IMR-90 (cell line): ENCODE measurements at regions not wholly inside any gene's neighbourhood (a gene's known extent, or its start where the extent isn't known, plus 50 kb on each side); places are given as distances from the start of the nearest gene placed in this dataset.

Experiments
- ATAC-seq: fragments of 200-7000 bp; cut with Tn5 transposase; 2 replicates; pipeline ENCODE4 v1.9.1; 2020; ENCODE audit warnings: low read depth, mild to moderate bottlenecking, moderate library complexity
- BruUV-seq: library from RNA; stranded (reverse); fragments of 400-500 nt; replicated peaks from 2 replicates; lab custom pipeline; 2021; lab: Mats Ljungman, UMichigan
- CTCF ChIA-PET: fragments of 300-600 bp; formaldehyde crosslinking; extraction: SDS; loops from one replicate; lab custom pipeline; 2021; ENCODE audit warnings: antibody characterized with exemption; lab: Yijun Ruan, JAX
- POLR2A ChIA-PET: fragments of 300-600 bp; sonication (Branson Sonifier 250); formaldehyde crosslinking; loops from one replicate; lab custom pipeline; 2022; ENCODE audit warnings: antibody characterized with exemption; ENCODE audit not compliant: unreplicated experiment; lab: Charles Lee
- DNase-seq: peaks from one replicate; pipeline ENCODE4 v3.0.0; 2013
- H2AFZ ChIP-seq: replicated peaks from 2 replicates; pipeline ENCODE3; 2013; ENCODE audit warnings: low read length, mild to moderate bottlenecking; ENCODE audit not compliant: poor library complexity
- H2AK5ac ChIP-seq: 2 replicates; pipeline ENCODE4 v1.6.1; 2013; ENCODE audit warnings: low read depth, low read length, inconsistent platforms
- H2AK9ac ChIP-seq: replicated peaks from 2 replicates; pipeline ENCODE3; 2013; ENCODE audit warnings: mild to moderate bottlenecking, low read depth, low read length, moderate library complexity; ENCODE audit not compliant: poor library complexity
- H2BK120ac ChIP-seq: 2 replicates; pipeline ENCODE4 v1.6.1; 2013; ENCODE audit warnings: low read depth, low read length, inconsistent platforms
- H2BK15ac ChIP-seq: 3 replicates; pipeline ENCODE4 v1.6.1; 2013; ENCODE audit warnings: low read depth, low read length, inconsistent platforms
- H2BK20ac ChIP-seq: 2 replicates; pipeline ENCODE4 v1.6.1; 2013; ENCODE audit warnings: low read depth, mild to moderate bottlenecking, inconsistent platforms, low read length, moderate library complexity
- H2BK5ac ChIP-seq: 2 replicates; pipeline ENCODE4 v1.6.1; 2013; ENCODE audit warnings: mild to moderate bottlenecking, low read depth, low read length, inconsistent platforms; ENCODE audit not compliant: poor library complexity, severe bottlenecking
- H3K14ac ChIP-seq: replicated peaks from 2 replicates; pipeline ENCODE4 v1.6.1; 2013; ENCODE audit warnings: low read depth, low read length, inconsistent platforms
- H3K18ac ChIP-seq: 2 replicates; pipeline ENCODE4 v1.6.1; 2013; ENCODE audit warnings: low read depth, low read length, control low read depth
- H3K23ac ChIP-seq: 2 replicates; pipeline ENCODE4 v1.6.1; 2013; ENCODE audit warnings: low read depth, low read length, inconsistent platforms
- H3K27ac ChIP-seq: 2 replicates; pipeline ENCODE4 v1.5.1; 2013; ENCODE audit warnings: mild to moderate bottlenecking, control low read depth, low read length; ENCODE audit not compliant: insufficient read depth
- H3K27me3 ChIP-seq: 2 replicates; pipeline ENCODE4 v1.6.1; 2013; ENCODE audit warnings: low read length; ENCODE audit not compliant: control insufficient read depth, insufficient read depth
- H3K36me3 ChIP-seq: 2 replicates; pipeline ENCODE4 v1.6.1; 2013; ENCODE audit warnings: low read length, mixed read lengths; ENCODE audit not compliant: control insufficient read depth, insufficient read depth
- H3K4ac ChIP-seq: 2 replicates; pipeline ENCODE4 v1.6.1; 2013; ENCODE audit warnings: low read depth, low read length, inconsistent platforms
- H3K4me1 ChIP-seq: 2 replicates; pipeline ENCODE4 v1.6.1; 2013; ENCODE audit warnings: low read length, mixed read lengths; ENCODE audit not compliant: control insufficient read depth, insufficient read depth
- H3K4me2 ChIP-seq: 2 replicates; pipeline ENCODE4 v1.6.1; 2013; ENCODE audit warnings: low read depth, mild to moderate bottlenecking, control low read depth, low read length, moderate library complexity
- H3K4me3 ChIP-seq: 2 replicates; pipeline ENCODE4 v1.5.1; 2013; ENCODE audit warnings: low read depth, mild to moderate bottlenecking, control low read depth, low read length, moderate library complexity; ENCODE audit not compliant: insufficient read depth
- H3K56ac ChIP-seq: 2 replicates; pipeline ENCODE4 v1.6.1; 2013; ENCODE audit warnings: low read length, inconsistent platforms; ENCODE audit not compliant: insufficient read depth; ENCODE audit errors: extremely low read depth
- H3K79me1 ChIP-seq, 2 experiments: 2 replicates each; pipeline ENCODE4 v1.6.1; 2013; ENCODE audit warnings: low read length in 2 of 2, inconsistent platforms in 1 of 2, low read depth in 1 of 2
- H3K9ac ChIP-seq: 2 replicates; pipeline ENCODE4 v1.6.1; 2013; ENCODE audit warnings: low read depth, low read length, control low read depth
- H3K9me1 ChIP-seq: 2 replicates; pipeline ENCODE4 v1.6.1; 2013; ENCODE audit warnings: low read length, inconsistent platforms; ENCODE audit not compliant: insufficient read depth
- H3K9me3 ChIP-seq: 2 replicates; pipeline ENCODE4 v1.6.1; 2013; ENCODE audit warnings: low read length; ENCODE audit not compliant: control insufficient read depth, insufficient read depth
- H4K20me1 ChIP-seq: 2 replicates; pipeline ENCODE4 v1.6.1; 2013; ENCODE audit warnings: low read length, inconsistent platforms; ENCODE audit not compliant: insufficient read depth
- H4K5ac ChIP-seq: 2 replicates; pipeline ENCODE4 v1.6.1; 2013; ENCODE audit warnings: mild to moderate bottlenecking, low read depth, low read length, control low read depth
- H4K8ac ChIP-seq, 2 experiments: 2 replicates each; pipeline ENCODE4 v1.6.1; 2013; ENCODE audit warnings: low read depth in 2 of 2, low read length in 2 of 2, control low read depth in 1 of 2, inconsistent platforms in 1 of 2
- H4K91ac ChIP-seq: 2 replicates; pipeline ENCODE4 v1.6.1; 2013; ENCODE audit warnings: low read depth, low read length, inconsistent platforms; ENCODE audit not compliant: insufficient read depth
- MXI1 ChIP-seq: IDR thresholded peaks from 2 replicates; pipeline ENCODE4 v1.6.1; 2012; ENCODE audit warnings: low read depth, mild to moderate bottlenecking, low read length, moderate library complexity, borderline replicate concordance
- POLR2A ChIP-seq: IDR thresholded peaks from 2 replicates; pipeline ENCODE4 v1.6.1; 2012; ENCODE audit warnings: mild to moderate bottlenecking, low read depth, low read length
- SMC3 ChIP-seq: fragments of 150-350 bp; IDR thresholded peaks from 2 replicates; pipeline ENCODE4 v1.6.1; 2016; ENCODE audit warnings: low read depth, mild to moderate bottlenecking, antibody characterized with exemption, low read length, moderate library complexity
- WGBS, 2 experiments: methylation state at CpG; one replicate each; pipeline versions ENCODE4 v1.1.5 to v1.1.7; 2013; ENCODE audit warnings: missing lambda C conversion rate in 2 of 2; ENCODE audit not compliant: insufficient read length in 1 of 2; ENCODE audit errors: extremely low coverage in 2 of 2; 5-methylcytosine and 5-hydroxymethylcytosine counted together
- dilution Hi-C: fragments of 300-500 bp; cut with HindIII; formaldehyde crosslinking; loops from one replicate; pipeline ENCODE4 v1.14.3; 2018; ENCODE audit warnings: low sequenced_read_pairs; ENCODE audit not compliant: unreplicated experiment
- in situ Hi-C: fragments of 300-500 bp; cut with MboI; formaldehyde crosslinking; loops from 3 replicates; pipeline ENCODE4 v1.14.3; 2019; ENCODE audit warnings: low sequenced_read_pairs, inconsistent platforms, mixed read lengths
- intact Hi-C: fragments of 100-400 bp; cut with micrococcal nuclease; formaldehyde crosslinking; loops from 2 replicates; pipeline ENCODE4 v1.10.0; 2022

DNA sequence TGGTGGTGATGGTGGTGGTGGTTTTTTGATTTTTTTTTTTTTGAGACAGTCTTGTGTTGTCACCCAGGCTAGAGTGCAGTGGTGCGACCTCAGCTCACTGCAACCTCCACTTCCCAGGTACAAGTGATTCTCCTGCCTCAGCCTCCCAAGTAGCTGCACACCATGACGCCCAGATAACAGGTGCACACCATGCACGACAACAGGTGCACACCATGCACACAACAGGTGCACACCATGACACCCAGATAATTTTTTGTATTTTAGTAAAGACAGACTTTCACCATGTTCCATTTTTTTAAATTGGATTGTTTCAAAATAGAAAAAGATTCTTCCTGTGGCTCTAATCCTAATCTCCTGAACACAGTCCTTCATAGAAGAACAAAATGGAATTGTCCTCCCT lies 257.9 kb downstream of the ALDH8A1 start:
- WGBS, 2 experiments, result no CpG with 5 or more reads among the region's 3 CpGs
- no peaks in the 10 kb centered on the region for H3K9me3 ChIP-seq
- no peak overlapping the region for H3K4ac ChIP-seq
- H3K9me1 ChIP-seq, result no peaks in the 10 kb centered on the region
- DNase-seq (no peak), ATAC-seq (no peak)
- no peak overlapping the region for H4K91ac ChIP-seq
- no peak overlapping the region for H3K18ac ChIP-seq
- no peak overlapping the region for H3K27ac ChIP-seq
- no peak overlapping the region for H2BK120ac ChIP-seq
- no peak overlapping the region for H4K5ac ChIP-seq
- TF ChIP-seq POLR2A (no peak), SMC3 (no peak), MXI1 (no peak)
- ChIA-PET CTCF (interaction anchor here (1.0 kb wide), 1 partner anchor 30 kb away, joined by 3 read pairs; no protein-coding TSS in a partner anchor), POLR2A (no interaction called here)
- no peak overlapping the region for H2AFZ ChIP-seq
- H3K36me3 ChIP-seq, result no peaks in the 10 kb centered on the region
- H2BK5ac ChIP-seq, result no peak overlapping the region
- no peak overlapping the region for H2BK15ac ChIP-seq
- no peak overlapping the region for H3K9ac ChIP-seq
- H4K8ac ChIP-seq, result no peak overlapping the region
- no peaks in the 10 kb centered on the region for H3K79me1 ChIP-seq
- in situ Hi-C loops (no loop called here), intact Hi-C loops (no loop called here), dilution Hi-C loops (no loop called here)
- H3K14ac ChIP-seq, result no peak overlapping the region
- no peaks in the 10 kb centered on the region; the same call in 1 of the 2 replicates for H3K27me3 ChIP-seq
- H3K4me1 ChIP-seq, result no peaks in the 10 kb centered on the region; the same call in 1 of the 2 replicates
- no peak overlapping the region for H3K23ac ChIP-seq
- no peak overlapping the region for H2AK9ac ChIP-seq
- H2BK20ac ChIP-seq, result no peak overlapping the region
- H3K56ac ChIP-seq, result no peak overlapping the region
- no peaks in the 10 kb centered on the region for H4K20me1 ChIP-seq
- H2AK5ac ChIP-seq, result no peak overlapping the region
- no peak overlapping the region for H3K4me2 ChIP-seq
- no TSS peak for BruUV-seq
- no peak overlapping the region for H3K4me3 ChIP-seq
